Mononuclear cell (primary cell): ENCODE measurements at regions not wholly inside any gene's neighbourhood (a gene's known extent, or its start where the extent isn't known, plus 50 kb on each side); places are given as distances from the start of the nearest gene placed in this dataset.

ENCODE experiments used
- H3K27me3 ChIP-seq: 2 replicates; pipeline ENCODE4 v1.6.0; 2011; ENCODE audit warnings: low read length, control low read depth; ENCODE audit not compliant: insufficient read depth
- H3K4me1 ChIP-seq: 2 replicates; pipeline ENCODE4 v1.5.1; 2011; ENCODE audit warnings: mild to moderate bottlenecking, low read length, control low read depth; ENCODE audit not compliant: insufficient read depth
- H3K4me3 ChIP-seq: 2 replicates; pipeline ENCODE4 v1.5.1; 2011; ENCODE audit warnings: mild to moderate bottlenecking, low read length, moderate library complexity
- H3K9me3 ChIP-seq: 2 replicates; pipeline ENCODE4 v1.5.1; 2011; ENCODE audit warnings: low read depth, mild to moderate bottlenecking, control low read depth, low read length

DNA sequence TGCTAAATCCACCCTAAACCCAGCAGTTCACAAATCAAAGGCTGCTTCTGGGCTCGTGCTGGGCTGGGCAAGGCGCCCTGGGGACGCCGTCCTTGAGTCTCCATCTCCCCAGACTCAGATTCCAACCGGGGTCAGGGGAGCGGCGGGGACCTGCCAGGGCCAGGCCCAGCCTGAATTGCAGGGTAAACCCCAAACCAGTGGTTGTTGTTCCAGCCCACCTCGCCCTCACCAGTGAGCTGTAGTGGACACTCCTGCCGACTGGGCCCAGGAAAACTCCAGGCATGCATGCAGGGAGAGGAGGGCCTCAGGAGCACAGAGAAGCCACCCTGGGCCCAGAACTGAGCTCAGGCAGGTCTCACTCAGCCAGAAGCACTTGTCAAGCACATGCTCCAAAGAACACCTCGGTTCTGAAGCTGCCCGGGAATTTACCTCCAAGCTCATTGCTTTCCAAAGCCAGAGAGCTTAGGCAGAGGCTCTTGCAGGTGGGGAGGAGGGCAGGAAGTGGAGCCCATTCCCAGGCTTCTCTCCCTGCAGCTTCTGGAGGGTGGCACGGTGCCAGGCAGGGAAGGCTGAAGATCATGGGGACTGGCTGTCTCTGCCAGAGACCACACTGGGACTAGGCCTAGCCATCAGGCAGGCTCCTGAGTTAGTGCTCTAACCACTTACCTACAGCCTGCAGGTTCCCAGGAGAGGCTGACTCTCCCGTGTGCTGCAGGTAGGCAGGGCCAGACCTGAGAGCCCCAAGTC, 437.0 kb downstream of the MATN1 start:
- Histone ChIP-seq H3K4me1 (no peaks in the 10 kb centered on the region), H3K27me3 (peaks cover 3% of the 10 kb centered on the region), H3K9me3 (no peaks in the 10 kb centered on the region), H3K4me3 (no peak overlapping the region)

DNA sequence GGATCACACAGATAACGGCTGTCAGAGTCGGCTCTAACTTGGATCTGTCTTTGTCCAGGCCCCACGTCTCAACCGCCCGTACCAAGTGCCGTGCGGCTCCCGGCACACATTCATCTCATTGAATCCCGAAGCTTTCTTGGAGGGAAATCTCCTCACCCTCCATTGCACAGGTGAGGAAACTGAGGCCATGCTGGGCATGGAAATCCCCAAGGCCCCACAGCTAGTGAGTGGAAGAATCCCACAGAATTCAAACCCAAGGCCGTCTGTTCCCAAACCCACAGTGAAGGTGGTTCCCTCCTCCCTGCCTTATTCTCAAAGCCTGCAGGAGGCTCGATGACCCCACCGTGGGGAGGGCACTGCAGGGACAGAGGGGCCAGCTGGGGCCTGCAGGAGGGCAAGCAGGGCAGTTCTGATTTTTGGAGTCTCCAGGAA, 437.9 kb downstream of the MATN1 start:
- Histone ChIP-seq H3K9me3 (no peaks in the 10 kb centered on the region), H3K27me3 (peaks cover under 1% of the 10 kb centered on the region), H3K4me1 (no peaks in the 10 kb centered on the region), H3K4me3 (no peak overlapping the region)

DNA sequence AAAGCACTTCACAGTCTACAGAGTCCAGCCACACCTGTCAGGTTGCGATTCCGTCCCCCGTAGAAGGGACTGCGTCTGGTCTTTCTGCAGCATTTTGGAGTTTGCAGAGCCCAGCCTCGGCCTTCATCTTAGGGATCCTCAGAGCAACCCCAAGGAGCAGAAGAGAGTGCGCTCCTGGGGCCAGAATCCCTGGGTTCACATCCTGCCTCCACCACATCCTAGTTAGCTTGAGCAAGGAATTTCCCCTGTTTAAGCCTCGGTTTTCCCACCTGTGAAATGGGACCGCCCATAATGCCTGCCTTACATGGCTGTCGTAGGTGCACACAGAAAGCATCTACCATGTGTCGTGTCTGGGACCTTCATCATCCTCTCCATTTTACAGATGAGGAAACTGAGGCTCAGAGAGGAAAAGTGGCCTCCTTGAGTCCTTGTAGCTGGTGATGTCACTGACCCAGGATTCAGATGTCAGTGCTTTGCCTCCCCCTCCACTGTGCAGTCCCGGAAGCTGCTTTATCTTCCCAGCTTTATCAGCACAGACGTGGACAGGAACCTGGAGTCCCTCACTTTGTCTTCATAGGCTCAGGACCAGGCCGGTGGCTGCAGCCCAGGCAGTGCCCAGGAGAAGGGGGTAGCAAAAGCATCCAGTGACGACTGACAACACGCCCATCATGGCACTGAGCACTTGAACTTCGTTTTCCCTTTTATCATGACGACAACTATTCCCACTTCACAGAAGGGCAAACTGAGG, 438.5 kb downstream of the MATN1 start:
- Histone ChIP-seq H3K4me3 (no peak overlapping the region), H3K4me1 (no peaks in the 10 kb centered on the region), H3K27me3 (no peaks in the 10 kb centered on the region), H3K9me3 (no peaks in the 10 kb centered on the region)

DNA sequence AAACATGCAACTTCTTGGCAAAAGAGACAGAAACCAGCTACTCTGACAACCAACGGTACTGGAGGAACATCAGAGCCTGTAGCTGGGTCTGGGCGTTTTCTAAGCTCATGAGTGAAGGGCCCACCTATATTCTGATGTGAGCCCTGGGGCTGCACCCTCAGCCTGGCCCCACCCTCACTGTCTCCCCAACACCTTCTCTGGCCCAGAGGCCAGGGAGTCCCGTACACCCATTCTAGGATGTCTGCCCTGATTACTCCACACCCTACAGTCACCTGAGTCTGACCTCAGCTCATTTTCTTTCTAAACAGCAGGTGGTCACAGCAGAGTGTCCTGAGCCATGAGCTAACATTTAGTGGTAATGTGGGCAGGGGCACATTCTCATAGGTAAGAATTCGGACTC, 439.2 kb downstream of the MATN1 start:
- Histone ChIP-seq H3K27me3 (no peaks in the 10 kb centered on the region), H3K4me3 (no peak overlapping the region), H3K9me3 (no peaks in the 10 kb centered on the region), H3K4me1 (no peaks in the 10 kb centered on the region)

DNA sequence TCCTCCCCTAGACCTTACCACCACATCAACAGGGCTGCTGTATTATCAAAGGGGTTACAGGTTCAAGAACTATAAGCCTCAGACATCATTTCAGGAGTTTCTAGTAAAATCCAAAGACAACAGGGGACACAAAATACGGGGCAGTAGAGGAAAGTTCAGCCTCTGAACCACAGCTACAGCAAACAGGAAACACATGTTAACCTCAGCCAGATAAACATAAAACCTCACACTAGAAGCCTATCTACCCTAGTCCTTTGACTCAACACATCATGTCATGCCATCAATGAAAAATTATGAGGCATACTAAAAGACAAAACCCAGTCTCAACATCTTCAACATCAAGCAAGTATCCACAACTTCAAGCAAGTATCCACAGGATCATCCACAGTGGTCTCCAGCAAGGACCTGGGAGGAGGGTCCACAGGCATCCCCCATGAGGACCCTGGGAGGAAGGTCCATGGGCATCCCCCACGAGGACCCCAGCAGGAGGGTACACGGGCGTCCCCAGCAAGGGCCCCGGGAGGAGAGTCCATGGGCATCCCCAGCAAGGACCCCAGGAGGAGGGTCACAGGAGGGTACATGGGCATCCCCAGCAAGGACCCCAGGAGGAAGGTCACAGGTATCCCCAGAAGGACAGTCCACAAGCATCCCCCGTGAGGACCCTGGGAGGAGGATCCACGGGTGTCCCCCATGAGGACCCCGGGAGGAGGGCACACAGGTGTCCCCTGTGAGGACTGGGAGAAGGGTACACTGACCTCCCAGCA, 440.0 kb downstream of the MATN1 start:
- H3K27me3 ChIP-seq = peaks cover 3% of the 10 kb centered on the region
- no peaks in the 10 kb centered on the region for H3K9me3 ChIP-seq
- H3K4me3 ChIP-seq = no peak overlapping the region
- H3K4me1 ChIP-seq = no peaks in the 10 kb centered on the region

DNA sequence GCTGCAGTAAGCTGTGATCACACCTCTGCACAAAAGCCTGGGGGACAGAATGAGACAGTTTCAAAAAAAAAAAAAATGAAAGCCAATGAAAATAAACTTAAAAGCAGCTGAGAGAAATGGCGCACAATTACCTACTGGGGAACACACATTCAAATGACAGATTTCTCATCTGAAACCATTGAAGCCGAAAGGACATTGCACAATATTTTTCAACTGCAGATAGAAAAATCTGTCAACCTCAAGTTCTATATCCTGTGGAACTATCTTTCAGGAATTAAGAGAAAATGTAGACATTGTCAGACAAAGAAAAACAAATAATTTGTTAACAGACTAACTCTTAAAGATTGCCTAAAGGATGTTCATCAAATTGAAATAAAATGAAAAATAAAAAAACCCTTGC, 442.8 kb downstream of the MATN1 start:
- Histone ChIP-seq H3K9me3 (no peaks in the 10 kb centered on the region), H3K4me3 (no peak overlapping the region), H3K27me3 (peaks cover 3% of the 10 kb centered on the region), H3K4me1 (no peaks in the 10 kb centered on the region)

DNA sequence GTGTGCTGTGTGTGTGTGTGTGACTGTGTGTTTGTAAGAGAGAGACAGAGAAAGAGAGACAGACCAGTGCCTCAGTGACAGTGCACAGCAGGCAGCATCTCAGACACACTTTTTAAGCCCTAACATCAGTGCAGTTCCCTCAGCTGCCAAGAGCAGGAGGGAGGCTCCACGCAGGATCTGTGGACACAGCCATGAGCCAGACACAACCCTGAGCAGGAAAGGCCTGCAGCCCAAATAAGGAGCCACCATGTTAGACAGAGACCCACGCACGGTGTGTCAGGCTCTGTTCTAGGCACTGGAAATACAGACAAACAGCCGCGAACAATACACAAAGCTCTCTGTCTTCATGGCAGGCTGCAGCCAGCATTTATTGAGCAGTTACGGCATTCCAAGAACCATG, 445.5 kb downstream of the MATN1 start:
- H3K4me3 ChIP-seq = no peak overlapping the region
- peaks cover 3% of the 10 kb centered on the region for H3K27me3 ChIP-seq
- H3K4me1 ChIP-seq = no peaks in the 10 kb centered on the region
- no peaks in the 10 kb centered on the region for H3K9me3 ChIP-seq

DNA sequence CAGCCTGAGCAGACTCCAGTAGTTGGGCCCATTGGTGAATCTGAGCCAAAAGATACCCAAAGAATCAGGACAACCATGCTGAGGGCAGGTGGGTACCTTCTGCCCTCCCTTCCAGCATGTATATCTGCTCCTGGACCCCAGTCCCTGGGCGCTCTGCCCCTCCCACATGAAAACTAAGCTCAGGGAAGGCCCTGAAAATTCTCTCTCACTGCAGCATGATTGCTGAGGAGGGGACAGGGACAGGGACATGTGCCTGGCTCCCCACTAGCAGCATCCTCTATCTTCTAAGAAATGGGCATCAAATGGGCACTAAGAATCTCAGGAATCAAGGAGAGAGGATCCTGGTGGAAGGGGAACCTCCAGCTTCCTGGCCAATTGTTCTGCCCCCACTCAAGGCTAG, 446.0 kb downstream of the MATN1 start:
- H3K4me1 ChIP-seq = no peaks in the 10 kb centered on the region
- no peak overlapping the region for H3K4me3 ChIP-seq
- peaks cover 3% of the 10 kb centered on the region for H3K27me3 ChIP-seq

DNA sequence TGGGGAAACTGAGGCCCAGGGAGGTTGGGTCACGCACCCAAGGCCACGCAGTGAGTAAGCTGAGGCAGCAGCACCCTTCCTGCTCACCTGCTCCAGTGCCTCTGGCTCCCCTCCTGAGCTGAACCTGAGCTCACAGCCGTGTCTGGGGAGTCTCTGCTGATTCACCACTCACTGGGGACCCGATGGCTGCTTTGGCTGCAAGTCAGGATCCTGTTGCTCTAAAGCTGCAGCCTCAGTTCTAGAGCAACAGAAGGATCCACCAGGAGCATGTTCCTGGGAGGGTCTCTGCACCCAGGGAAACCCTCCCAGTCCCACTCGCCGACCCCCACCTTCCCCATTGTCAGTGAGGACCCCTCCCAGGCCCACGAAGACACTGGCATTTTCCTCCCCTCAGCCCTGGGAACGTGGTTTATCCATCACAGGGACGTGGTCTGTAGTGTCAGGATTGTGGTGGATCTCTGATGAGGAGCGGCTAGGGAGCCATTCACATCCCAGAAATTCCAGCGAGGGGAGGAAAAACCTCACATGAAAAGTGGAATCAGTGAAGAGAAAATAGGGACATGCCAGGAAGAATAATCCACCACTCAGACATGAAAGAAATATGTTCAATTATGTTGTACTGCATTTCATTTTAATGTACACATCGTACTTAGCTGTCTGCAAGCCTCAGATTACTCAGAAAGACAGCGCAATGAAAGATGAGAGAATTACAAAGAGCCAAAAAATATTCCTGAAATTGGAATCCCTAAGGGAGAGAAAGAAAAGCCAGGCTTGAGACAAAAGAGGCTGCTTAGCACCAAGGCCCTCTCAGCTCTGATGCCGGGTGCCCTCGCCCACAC, 447.2 kb downstream of the MATN1 start:
- Histone ChIP-seq H3K9me3 (no peaks in the 10 kb centered on the region), H3K27me3 (peaks cover 3% of the 10 kb centered on the region), H3K4me1 (no peaks in the 10 kb centered on the region), H3K4me3 (no peak overlapping the region)

More for the DNA sequence above, 446.0 kb downstream of the MATN1 start:
- H3K9me3 ChIP-seq = no peaks in the 10 kb centered on the region

DNA sequence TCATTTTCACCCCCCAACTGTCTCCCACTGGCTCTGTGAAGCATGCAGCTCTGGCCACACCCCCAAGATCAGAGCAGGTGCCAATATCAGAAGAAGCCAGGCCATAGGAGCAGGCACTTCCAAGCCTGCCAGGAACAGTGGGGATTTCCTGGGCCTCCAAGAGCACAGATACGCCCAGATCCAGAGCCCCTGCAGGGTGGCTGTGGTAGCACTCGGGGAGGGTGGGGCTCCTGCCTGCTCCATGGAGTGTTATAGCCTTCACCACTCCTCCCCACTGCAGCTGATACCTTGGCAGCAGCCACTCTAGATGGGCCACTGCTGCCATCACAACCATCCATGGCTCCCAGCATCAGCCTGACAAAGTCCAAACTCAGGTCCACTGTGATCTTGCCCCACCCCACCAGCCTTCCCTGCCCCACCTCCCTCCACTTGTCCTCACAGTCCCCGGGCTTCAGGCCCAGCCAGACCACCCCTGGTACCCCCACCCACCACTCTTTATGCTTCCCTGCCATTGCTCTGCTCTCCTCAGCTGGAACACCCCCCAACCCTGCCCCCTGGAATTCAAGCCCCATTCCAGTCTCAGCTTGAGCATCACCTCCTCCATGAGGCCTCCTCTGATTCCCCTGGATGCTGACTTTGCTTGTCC, 448.3 kb downstream of the MATN1 start:
- no peaks in the 10 kb centered on the region for H3K9me3 ChIP-seq
- no peak overlapping the region for H3K4me3 ChIP-seq
- peaks cover 3% of the 10 kb centered on the region for H3K27me3 ChIP-seq
- H3K4me1 ChIP-seq = no peaks in the 10 kb centered on the region

DNA sequence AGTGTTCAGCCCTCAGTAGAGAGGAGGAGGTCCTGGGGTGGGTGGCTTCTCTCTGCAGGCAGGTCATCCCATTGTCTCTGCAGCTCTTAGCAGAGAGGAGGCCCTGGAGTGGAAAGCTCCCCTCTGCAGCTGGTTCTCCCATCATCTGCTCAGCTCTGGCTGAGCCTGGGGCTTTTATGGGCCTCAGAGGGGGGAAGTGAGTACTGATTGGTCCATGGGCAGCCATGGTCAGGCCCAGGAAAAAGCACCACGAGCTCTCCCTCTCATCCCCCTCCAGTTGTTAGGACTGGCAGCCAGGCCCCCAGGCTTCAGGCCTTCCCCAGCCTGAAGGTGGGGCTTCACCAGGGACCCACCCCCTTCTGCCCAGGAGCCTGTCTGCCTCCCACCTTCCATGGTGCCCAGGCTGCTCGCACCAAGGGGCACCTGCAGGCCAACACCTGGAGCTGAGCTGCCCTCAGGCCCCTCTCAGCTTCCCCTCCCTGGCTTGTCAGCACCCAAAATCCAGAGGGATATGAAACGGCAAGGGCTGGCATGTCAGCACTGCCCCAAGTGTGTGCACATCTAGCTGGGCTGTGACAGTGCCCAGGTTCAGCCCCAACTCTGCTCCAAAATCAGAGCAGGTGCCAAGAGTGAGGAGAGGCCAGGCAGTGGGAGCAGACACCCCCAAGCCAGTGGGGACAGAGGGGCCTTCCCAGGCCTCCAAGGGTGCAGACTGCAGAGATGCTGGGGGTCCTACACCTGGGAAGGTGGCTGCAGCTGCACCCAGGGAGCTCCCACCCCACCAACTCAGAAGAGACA, 449.0 kb downstream of the MATN1 start:
- Histone ChIP-seq H3K27me3 (peaks cover 3% of the 10 kb centered on the region), H3K4me1 (no peaks in the 10 kb centered on the region), H3K9me3 (no peaks in the 10 kb centered on the region), H3K4me3 (no peak overlapping the region)

DNA sequence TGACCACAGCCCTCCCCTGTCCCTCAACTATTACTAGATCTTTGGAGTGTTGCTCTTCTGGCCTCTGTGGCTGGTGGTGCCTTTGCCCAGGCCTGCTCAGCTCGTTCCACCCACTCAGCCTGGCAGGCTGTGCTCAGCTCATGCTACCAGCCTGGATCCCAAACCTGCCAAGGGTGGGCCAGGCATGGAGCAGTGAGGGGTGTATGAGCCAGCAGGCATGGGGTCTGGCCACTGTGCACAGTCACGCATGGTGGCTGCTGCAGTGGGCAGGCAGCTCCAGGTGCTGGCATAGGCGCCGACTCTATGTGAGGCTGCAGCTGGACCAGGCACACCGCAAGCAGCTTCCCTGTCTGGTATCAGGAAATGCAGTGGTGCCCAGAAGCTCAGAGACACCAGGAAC, 449.9 kb downstream of the MATN1 start:
- Histone ChIP-seq H3K9me3 (no peaks in the 10 kb centered on the region), H3K4me3 (no peak overlapping the region), H3K4me1 (no peaks in the 10 kb centered on the region), H3K27me3 (no peaks in the 10 kb centered on the region)

DNA sequence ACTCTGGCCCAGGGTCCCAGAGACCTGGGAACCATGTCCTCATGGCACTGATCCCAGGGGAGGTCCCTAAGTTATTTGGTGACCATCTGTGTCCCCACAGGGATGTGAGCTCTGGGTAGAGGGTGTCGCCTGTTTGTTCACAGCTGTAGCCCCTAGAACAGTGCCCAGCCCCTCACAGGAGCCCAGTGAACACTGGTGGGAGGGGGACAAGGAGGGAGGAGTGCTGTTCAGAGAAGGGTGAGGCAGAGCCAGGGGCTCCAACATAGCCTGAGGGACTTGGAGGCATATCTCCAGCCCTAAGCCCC, 450.4 kb downstream of the MATN1 start:
- Histone ChIP-seq H3K9me3 (no peaks in the 10 kb centered on the region), H3K27me3 (no peaks in the 10 kb centered on the region), H3K4me1 (no peaks in the 10 kb centered on the region), H3K4me3 (no peak overlapping the region)
